ENCODE measurements at regions not wholly inside any gene's neighbourhood (a gene's known extent, or its start where the extent isn't known, plus 50 kb on each side); places are given as distances from the start of the nearest gene placed in this dataset.

- H3K36me3 ChIP-seq: no peaks in the 10 kb centered on the region
These were observed 189.5 kb downstream of the FAM76B start for GRCh38 chr11:95599959-95600586.

GRCh38 chr11:95595973-95596489, 193.6 kb downstream of the FAM76B start:
- no peak for TF ChIP-seq EP300 (IDR thresholded peaks at IDR 0.05)
- TF ChIP-seq POLR2A (IDR thresholded peaks at IDR 0.05): no peak
- TF ChIP-seq CTCF (IDR thresholded peaks at IDR 0.05): no peak
- Histone ChIP-seq H3K9me3 (no peaks in the 10 kb centered on the region), H3K27me3 (no peaks in the 10 kb centered on the region), H3K36me3 (no peaks in the 10 kb centered on the region), H3K27ac (no peak overlapping the region), H3K4me3 (no peak overlapping the region), H3K4me1 (ENCODE audit: insufficient read depth) (peaks cover 5% of the 10 kb centered on the region)
- intact Hi-C loops (cut with DNase I): no loop called here
- no peak for DNase-seq
- 91 to 95% (median 94%) methylated on average over 2 of the region's 2 CpGs for WGBS, 3 donors

More at GRCh38 chr11:95599959-95600586, 189.5 kb downstream of the FAM76B start:
- H3K9me3 ChIP-seq: no peaks in the 10 kb centered on the region
- no peak overlapping the region for H3K4me3 ChIP-seq
- intact Hi-C loops (cut with DNase I): no loop called here
- TF ChIP-seq EP300 (IDR thresholded peaks at IDR 0.05) (no peak), POLR2A (IDR thresholded peaks at IDR 0.05) (no peak), CTCF (IDR thresholded peaks at IDR 0.05) (no peak)
- no peaks in the 10 kb centered on the region for H3K27me3 ChIP-seq
- no peak overlapping the region for H3K27ac ChIP-seq
- no peak for DNase-seq
- H3K4me1 ChIP-seq (ENCODE audit: insufficient read depth): peaks cover 1% of the 10 kb centered on the region
- WGBS, 3 donors: 66 to 77% (median 75%) methylated on average over 2 of the region's 2 CpGs

- H3K36me3 ChIP-seq: no peaks in the 10 kb centered on the region
- H3K4me3 ChIP-seq: no peak overlapping the region
- H3K9me3 ChIP-seq: no peaks in the 10 kb centered on the region
- no peak for DNase-seq
- H3K27ac ChIP-seq: no peak overlapping the region
- no peaks in the 10 kb centered on the region for H3K27me3 ChIP-seq
- no peak for TF ChIP-seq EP300 (IDR thresholded peaks at IDR 0.05)
- no peak for TF ChIP-seq CTCF (IDR thresholded peaks at IDR 0.05)
- no peak for TF ChIP-seq POLR2A (IDR thresholded peaks at IDR 0.05)
- intact Hi-C loops (cut with DNase I): no loop called here
- WGBS, 3 donors: 77 to 92% (median 90%) methylated on average over 3 of the region's 3 CpGs
- H3K4me1 ChIP-seq (ENCODE audit: insufficient read depth): peaks cover 5% of the 10 kb centered on the region
These were observed 194.0 kb downstream of the FAM76B start for GRCh38 chr11:95595541-95595940.

GRCh38 chr11:95593111-95593510, 196.5 kb downstream of the FAM76B start:
- intact Hi-C loops (cut with DNase I): no loop called here
- peak in 1 of 5 donors; percentile 48 for DNase-seq

More at GRCh38 chr11:95593111-95593510, 196.5 kb downstream of the FAM76B start:
- H3K4me3 ChIP-seq: no peak overlapping the region
- WGBS, 3 donors: 68 to 83% (median 82%) methylated on average over 3 of the region's 3 CpGs
- no peak overlapping the region for H3K27ac ChIP-seq
- TF ChIP-seq POLR2A (IDR thresholded peaks at IDR 0.05): no peak
- TF ChIP-seq CTCF (IDR thresholded peaks at IDR 0.05): no peak
- no peak for TF ChIP-seq EP300 (IDR thresholded peaks at IDR 0.05)
- no peaks in the 10 kb centered on the region for H3K36me3 ChIP-seq
- H3K9me3 ChIP-seq: no peaks in the 10 kb centered on the region
- H3K4me1 ChIP-seq (ENCODE audit: insufficient read depth): peaks cover 11% of the 10 kb centered on the region
- H3K27me3 ChIP-seq: no peaks in the 10 kb centered on the region

Measured in ovary (tissue), 7 donors.